ENCODE measurements at regions not wholly inside any gene's neighbourhood (a gene's known extent, or its start where the extent isn't known, plus 50 kb on each side); places are given as distances from the start of the nearest gene placed in this dataset.

GRCh38 chr2:21230140-21230539 lies 106.4 kb downstream of the TDRD15 start:
- TF ChIP-seq POLR2A (IDR thresholded peaks at IDR 0.05; ENCODE audit: low read length), result no peak
- no peak for TF ChIP-seq MYC (IDR thresholded peaks at IDR 0.05; ENCODE audit: borderline replicate concordance, low read length)
- no peak for TF ChIP-seq CTCF (IDR thresholded peaks at IDR 0.05)
- TF ChIP-seq ZFP36 (IDR thresholded peaks at IDR 0.05; ENCODE audit: borderline replicate concordance, partially characterized antibody), result no peak
- TF ChIP-seq USF2 (IDR thresholded peaks at IDR 0.05), result no peak
- TF ChIP-seq FOSL2 (IDR thresholded peaks at IDR 0.05), result no peak
- no peak for TF ChIP-seq FOSL2 (CRISPR knock-in tag; IDR thresholded peaks at IDR 0.05)
- TF ChIP-seq PHF8 (IDR thresholded peaks at IDR 0.05; ENCODE audit: borderline replicate concordance, low read depth), result no peak
- TF ChIP-seq REST (IDR thresholded peaks at IDR 0.05), result no peak
- no peak for TF ChIP-seq CEBPB (IDR thresholded peaks at IDR 0.05)
- TF ChIP-seq EP300 (IDR thresholded peaks at IDR 0.05), result no peak
- TF ChIP-seq CHD4 (IDR thresholded peaks at IDR 0.05; ENCODE audit: borderline replicate concordance), result no peak
